GM12878 (cell line): ENCODE measurements at regions not wholly inside any gene's neighbourhood (a gene's known extent, or its start where the extent isn't known, plus 50 kb on each side); places are given as distances from the start of the nearest gene placed in this dataset.

Source experiments
- ATAC-seq: fragments of 200-7000 bp; cut with Tn5 transposase; 3 replicates; pipeline ENCODE4 v1.9.1; 2020; ENCODE audit warnings: mild to moderate bottlenecking, moderate library complexity
- BruUV-seq: library from RNA; stranded (reverse); fragments of 400-500 nt; replicated peaks from 2 replicates; lab custom pipeline; 2021; lab: Mats Ljungman, UMichigan
- CTCF ChIA-PET: fragments of 300-600 bp; sonication (Branson Sonifier 250); formaldehyde crosslinking; extraction: SDS; loops from one replicate; lab custom pipeline; 2021; ENCODE audit warnings: inconsistent platforms; lab: Yijun Ruan, JAX
- POLR2A ChIA-PET: fragments of 350-600 bp; formaldehyde crosslinking; extraction: SDS; loops from one replicate; lab custom pipeline; 2021; ENCODE audit warnings: inconsistent platforms; lab: Charles Lee
- RAD21 ChIA-PET: fragments of 300-600 bp; sonication (Branson Sonifier 250); formaldehyde crosslinking; loops from one replicate; lab custom pipeline; 2023; ENCODE audit warnings: antibody characterized with exemption; ENCODE audit not compliant: unreplicated experiment; lab: Charles Lee
- SMC1A ChIA-PET: fragments of 300-600 bp; sonication (Branson Sonifier 250); formaldehyde crosslinking; loops from one replicate; lab custom pipeline; 2023; ENCODE audit not compliant: unreplicated experiment, uncharacterized antibody; lab: Charles Lee
- DNase-seq: peaks from one replicate; pipeline ENCODE4 v3.0.0-alpha.2; 2011; ENCODE audit warnings: low read depth, low spot score
- FAIRE-seq: peaks from 3 replicates; lab custom pipeline; 2011; peaks lifted over from hg19 to GRCh38; lab: Jason Lieb, UNC
- H2AFZ ChIP-seq: 2 replicates; pipeline ENCODE4 v1.6.0; 2011; ENCODE audit warnings: low read depth, low read length, control low read depth; ENCODE audit not compliant: control insufficient read depth
- H3K27ac ChIP-seq: 2 replicates; pipeline ENCODE4 v1.5.1; 2011; ENCODE audit warnings: control low read depth; ENCODE audit not compliant: control insufficient read depth, insufficient read depth
- H3K27me3 ChIP-seq, 2 experiments: replicated peaks in 1 of 2; 2 replicates each; pipeline versions ENCODE4 v1.6.0 to v1.6.1; 2011; ENCODE audit warnings: low read length in 1 of 2; ENCODE audit not compliant: control insufficient read depth in 2 of 2, insufficient read depth in 2 of 2
- H3K36me3 ChIP-seq, 2 experiments: 2 replicates each; pipeline ENCODE4 v1.5.1; 2011; ENCODE audit warnings: low read length in 1 of 2; ENCODE audit not compliant: control insufficient read depth in 2 of 2, insufficient read depth in 2 of 2
- H3K4me1 ChIP-seq: 2 replicates; pipeline ENCODE4 v1.6.1; 2011; ENCODE audit warnings: mild to moderate bottlenecking, low read length, moderate library complexity, mixed read lengths; ENCODE audit not compliant: control insufficient read depth, insufficient read depth
- H3K4me2 ChIP-seq: 2 replicates; pipeline ENCODE4 v1.6.0; 2011; ENCODE audit warnings: control low read depth; ENCODE audit not compliant: control insufficient read depth, insufficient read depth
- H3K4me3 ChIP-seq: fragments of 200-600 bp; sonication (generic); 2 replicates; pipeline ENCODE4 v1.5.1; 2016
- H3K79me2 ChIP-seq: 2 replicates; pipeline ENCODE4 v1.6.0; 2011; ENCODE audit warnings: low read length; ENCODE audit not compliant: control insufficient read depth, insufficient read depth
- H3K9ac ChIP-seq: 2 replicates; pipeline ENCODE4 v1.8.0; 2011; ENCODE audit warnings: low read length, control low read depth, mixed read lengths; ENCODE audit not compliant: control insufficient read depth, insufficient read depth
- H3K9me3 ChIP-seq: replicated peaks from 3 replicates; pipeline ENCODE4 v1.5.1; 2011; ENCODE audit warnings: mild to moderate bottlenecking, low read length; ENCODE audit not compliant: control insufficient read depth, insufficient read depth
- H4K20me1 ChIP-seq: 2 replicates; pipeline ENCODE4 v1.6.0; 2011; ENCODE audit not compliant: control insufficient read depth, insufficient read depth
- NFIC ChIP-seq: IDR thresholded peaks from 2 replicates; pipeline ENCODE4 v1.6.1; 2012; ENCODE audit warnings: low read depth, mild to moderate bottlenecking, inconsistent platforms, low read length, moderate library complexity
- RAD21 ChIP-seq: IDR thresholded peaks from 2 replicates; pipeline ENCODE4 v1.6.1; 2011; ENCODE audit warnings: mild to moderate bottlenecking, low read depth, low read length, moderate library complexity; ENCODE audit not compliant: insufficient read depth
- RCOR1 ChIP-seq: conservative IDR thresholded peaks from 2 replicates; pipeline ENCODE4 v1.6.1; 2012; ENCODE audit warnings: low read depth, low read length, improper control_type of control experiment
- RELA ChIP-seq: fragments of 450-650 bp; IDR thresholded peaks from 2 replicates; pipeline ENCODE4 v1.8.0; 2014; ENCODE audit warnings: borderline replicate concordance; ENCODE audit not compliant: partially characterized antibody
- SIN3A ChIP-seq: IDR thresholded peaks from 2 replicates; pipeline ENCODE4 v1.6.1; 2012; ENCODE audit warnings: low read depth, low read length, improper control_type of control experiment
- ZNF207 ChIP-seq: fragments of 450-650 bp; IDR thresholded peaks from 2 replicates; pipeline ENCODE4 v1.6.1; 2014; ENCODE audit warnings: antibody characterized with exemption, mild to moderate bottlenecking, borderline replicate concordance
- ZNF217 ChIP-seq: fragments of 450-650 bp; IDR thresholded peaks from 2 replicates; pipeline ENCODE4 v1.6.1; 2017; ENCODE audit warnings: antibody characterized with exemption, mild to moderate bottlenecking
- WGBS: methylation state at CpG from one replicate; pipeline ENCODE4 v1.1.6; 2016; ENCODE audit warnings: low lambda C conversion rate; ENCODE audit not compliant: insufficient replicate concordance, insufficient coverage; ENCODE audit errors: missing lambda C conversion rate; 5-methylcytosine and 5-hydroxymethylcytosine counted together
- in situ Hi-C: fragments of 300-500 bp; cut with MboI; formaldehyde crosslinking; loops from 9 replicates; pipeline ENCODE4 v1.14.3; 2018; ENCODE audit warnings: mixed read lengths
- intact Hi-C: fragments of 100-400 bp; cut with micrococcal nuclease; formaldehyde crosslinking; loops from one replicate; pipeline ENCODE4 v1.14.2; 2022; ENCODE audit not compliant: unreplicated experiment
- TF ChIP-seq, protein P1 (sequence below): fragments of 450-650 bp; IDR thresholded peaks from 2 replicates; pipeline ENCODE4 v1.6.1; 2017; ENCODE audit warnings: low read depth, mild to moderate bottlenecking, moderate library complexity
- TF ChIP-seq, protein P2 (sequence below): fragments of 450-650 bp; IDR thresholded peaks from 2 replicates; pipeline ENCODE4 v1.6.1; 2016; ENCODE audit warnings: mild to moderate bottlenecking
- TF ChIP-seq, protein P3 (sequence below): fragments of 450-650 bp; IDR thresholded peaks from 2 replicates; pipeline ENCODE4 v1.6.1; 2018; ENCODE audit warnings: mild to moderate bottlenecking, low read depth, moderate library complexity; ENCODE audit not compliant: partially characterized antibody

- TF ChIP-seq, protein P1, sequence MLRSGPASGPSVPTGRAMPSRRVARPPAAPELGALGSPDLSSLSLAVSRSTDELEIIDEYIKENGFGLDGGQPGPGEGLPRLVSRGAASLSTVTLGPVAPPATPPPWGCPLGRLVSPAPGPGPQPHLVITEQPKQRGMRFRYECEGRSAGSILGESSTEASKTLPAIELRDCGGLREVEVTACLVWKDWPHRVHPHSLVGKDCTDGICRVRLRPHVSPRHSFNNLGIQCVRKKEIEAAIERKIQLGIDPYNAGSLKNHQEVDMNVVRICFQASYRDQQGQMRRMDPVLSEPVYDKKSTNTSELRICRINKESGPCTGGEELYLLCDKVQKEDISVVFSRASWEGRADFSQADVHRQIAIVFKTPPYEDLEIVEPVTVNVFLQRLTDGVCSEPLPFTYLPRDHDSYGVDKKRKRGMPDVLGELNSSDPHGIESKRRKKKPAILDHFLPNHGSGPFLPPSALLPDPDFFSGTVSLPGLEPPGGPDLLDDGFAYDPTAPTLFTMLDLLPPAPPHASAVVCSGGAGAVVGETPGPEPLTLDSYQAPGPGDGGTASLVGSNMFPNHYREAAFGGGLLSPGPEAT: no peak
- TF ChIP-seq ZNF207: no peak
Measured at GRCh38 chr16:65994291-65994690, 372.2 kb upstream of the CDH5 start (continued).

- ChIA-PET SMC1A (no interaction called here), RAD21 (no interaction called here), POLR2A (no interaction called here), CTCF (no interaction called here)
- H3K27me3 ChIP-seq: no peaks in the 10 kb centered on the region; a peak in 1 of 4 replicates
- H2AFZ ChIP-seq: no peak overlapping the region
- no TSS peak for BruUV-seq
- DNase-seq (no peak), ATAC-seq (no peak), FAIRE-seq (no peak)
- H3K4me2 ChIP-seq: no peak overlapping the region
- no peaks in the 10 kb centered on the region for H3K9me3 ChIP-seq
- no peak overlapping the region for H3K27ac ChIP-seq
- H3K79me2 ChIP-seq: no peaks in the 10 kb centered on the region
- H3K9ac ChIP-seq: no peak overlapping the region
- H3K4me3 ChIP-seq: no peak overlapping the region
- TF ChIP-seq, protein P2, sequence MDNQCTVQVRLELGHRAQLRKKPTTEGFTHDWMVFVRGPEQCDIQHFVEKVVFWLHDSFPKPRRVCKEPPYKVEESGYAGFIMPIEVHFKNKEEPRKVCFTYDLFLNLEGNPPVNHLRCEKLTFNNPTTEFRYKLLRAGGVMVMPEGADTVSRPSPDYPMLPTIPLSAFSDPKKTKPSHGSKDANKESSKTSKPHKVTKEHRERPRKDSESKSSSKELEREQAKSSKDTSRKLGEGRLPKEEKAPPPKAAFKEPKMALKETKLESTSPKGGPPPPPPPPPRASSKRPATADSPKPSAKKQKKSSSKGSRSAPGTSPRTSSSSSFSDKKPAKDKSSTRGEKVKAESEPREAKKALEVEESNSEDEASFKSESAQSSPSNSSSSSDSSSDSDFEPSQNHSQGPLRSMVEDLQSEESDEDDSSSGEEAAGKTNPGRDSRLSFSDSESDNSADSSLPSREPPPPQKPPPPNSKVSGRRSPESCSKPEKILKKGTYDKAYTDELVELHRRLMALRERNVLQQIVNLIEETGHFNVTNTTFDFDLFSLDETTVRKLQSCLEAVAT: no peak
- TF ChIP-seq RCOR1: no peak
- no peak for TF ChIP-seq SIN3A
- TF ChIP-seq RAD21: 0 out of 2 replicates have a peak, but pooled peaks have one; percentile 1
- no peak for TF ChIP-seq RELA
- TF ChIP-seq ZNF217: no peak
- TF ChIP-seq, protein P3, sequence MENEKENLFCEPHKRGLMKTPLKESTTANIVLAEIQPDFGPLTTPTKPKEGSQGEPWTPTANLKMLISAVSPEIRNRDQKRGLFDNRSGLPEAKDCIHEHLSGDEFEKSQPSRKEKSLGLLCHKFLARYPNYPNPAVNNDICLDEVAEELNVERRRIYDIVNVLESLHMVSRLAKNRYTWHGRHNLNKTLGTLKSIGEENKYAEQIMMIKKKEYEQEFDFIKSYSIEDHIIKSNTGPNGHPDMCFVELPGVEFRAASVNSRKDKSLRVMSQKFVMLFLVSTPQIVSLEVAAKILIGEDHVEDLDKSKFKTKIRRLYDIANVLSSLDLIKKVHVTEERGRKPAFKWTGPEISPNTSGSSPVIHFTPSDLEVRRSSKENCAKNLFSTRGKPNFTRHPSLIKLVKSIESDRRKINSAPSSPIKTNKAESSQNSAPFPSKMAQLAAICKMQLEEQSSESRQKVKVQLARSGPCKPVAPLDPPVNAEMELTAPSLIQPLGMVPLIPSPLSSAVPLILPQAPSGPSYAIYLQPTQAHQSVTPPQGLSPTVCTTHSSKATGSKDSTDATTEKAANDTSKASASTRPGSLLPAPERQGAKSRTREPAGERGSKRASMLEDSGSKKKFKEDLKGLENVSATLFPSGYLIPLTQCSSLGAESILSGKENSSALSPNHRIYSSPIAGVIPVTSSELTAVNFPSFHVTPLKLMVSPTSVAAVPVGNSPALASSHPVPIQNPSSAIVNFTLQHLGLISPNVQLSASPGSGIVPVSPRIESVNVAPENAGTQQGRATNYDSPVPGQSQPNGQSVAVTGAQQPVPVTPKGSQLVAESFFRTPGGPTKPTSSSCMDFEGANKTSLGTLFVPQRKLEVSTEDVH: no peak
- TF ChIP-seq NFIC: no peak
- intact Hi-C loops: no loop called here
- 0% methylated on average over 1 of the region's 1 CpG for WGBS
- H3K36me3 ChIP-seq: no peaks in the 10 kb centered on the region
- H3K4me1 ChIP-seq: no peaks in the 10 kb centered on the region
- in situ Hi-C loops: no loop called here
- no peaks in the 10 kb centered on the region for H4K20me1 ChIP-seq
Measured at GRCh38 chr16:65991149-65991701, 375.3 kb upstream of the CDH5 start.
